Astrocyte of the cerebellum (primary cell): ENCODE measurements at regions not wholly inside any gene's neighbourhood (a gene's known extent, or its start where the extent isn't known, plus 50 kb on each side); places are given as distances from the start of the nearest gene placed in this dataset.

Experiments
- DNase-seq: peaks from one replicate; pipeline ENCODE4 v3.0.0-alpha.2; 2011; ENCODE audit warnings: low read depth
- H3K4me3 ChIP-seq: 2 replicates; pipeline ENCODE4 v1.5.1; 2011; ENCODE audit warnings: mild to moderate bottlenecking, low read depth, low read length, moderate library complexity
- in situ Hi-C: cut with HindIII; loops from 2 replicates; pipeline ENCODE4 v1.10.0; 2017; ENCODE audit warnings: low sequenced_read_pairs
- TF ChIP-seq, protein P1 (sequence below): IDR thresholded peaks from 2 replicates; pipeline ENCODE4 v1.5.1; 2012; ENCODE audit warnings: low read length, low read depth, moderate library complexity, mild to moderate bottlenecking; ENCODE audit errors: missing control alignments

DNA sequence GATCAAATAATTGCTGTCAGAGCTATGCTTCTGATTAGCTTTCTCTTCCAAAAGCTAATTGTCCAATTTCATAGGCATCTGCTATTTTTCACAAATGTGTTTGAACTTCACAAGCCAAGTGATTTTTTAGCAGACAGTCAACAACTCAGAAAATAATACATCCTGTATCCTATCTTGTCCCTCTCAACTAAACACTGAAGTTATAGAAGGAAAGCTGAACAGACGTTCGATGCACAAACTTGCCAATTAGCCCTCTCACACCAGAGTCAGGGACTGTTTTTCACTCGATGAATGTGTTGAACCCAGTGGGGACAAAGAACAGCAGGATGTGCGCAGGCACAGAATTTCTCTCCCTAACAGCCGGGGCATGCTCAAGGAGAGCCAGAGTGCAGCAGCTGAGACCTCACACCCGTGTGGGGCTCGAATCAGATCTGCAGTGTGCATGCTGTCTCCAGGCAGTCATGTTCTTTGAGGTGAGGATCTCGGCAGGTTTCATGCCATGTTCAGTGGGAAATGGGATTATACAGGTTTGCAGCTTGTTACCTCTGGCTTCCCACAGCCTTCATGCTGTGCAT is 246.7 kb upstream of the SDK2 start:
- TF ChIP-seq, protein P1, sequence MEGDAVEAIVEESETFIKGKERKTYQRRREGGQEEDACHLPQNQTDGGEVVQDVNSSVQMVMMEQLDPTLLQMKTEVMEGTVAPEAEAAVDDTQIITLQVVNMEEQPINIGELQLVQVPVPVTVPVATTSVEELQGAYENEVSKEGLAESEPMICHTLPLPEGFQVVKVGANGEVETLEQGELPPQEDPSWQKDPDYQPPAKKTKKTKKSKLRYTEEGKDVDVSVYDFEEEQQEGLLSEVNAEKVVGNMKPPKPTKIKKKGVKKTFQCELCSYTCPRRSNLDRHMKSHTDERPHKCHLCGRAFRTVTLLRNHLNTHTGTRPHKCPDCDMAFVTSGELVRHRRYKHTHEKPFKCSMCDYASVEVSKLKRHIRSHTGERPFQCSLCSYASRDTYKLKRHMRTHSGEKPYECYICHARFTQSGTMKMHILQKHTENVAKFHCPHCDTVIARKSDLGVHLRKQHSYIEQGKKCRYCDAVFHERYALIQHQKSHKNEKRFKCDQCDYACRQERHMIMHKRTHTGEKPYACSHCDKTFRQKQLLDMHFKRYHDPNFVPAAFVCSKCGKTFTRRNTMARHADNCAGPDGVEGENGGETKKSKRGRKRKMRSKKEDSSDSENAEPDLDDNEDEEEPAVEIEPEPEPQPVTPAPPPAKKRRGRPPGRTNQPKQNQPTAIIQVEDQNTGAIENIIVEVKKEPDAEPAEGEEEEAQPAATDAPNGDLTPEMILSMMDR: no peak
- in situ Hi-C loops: no loop called here
- DNase-seq: no peak
- H3K4me3 ChIP-seq: no peak overlapping the region

DNA sequence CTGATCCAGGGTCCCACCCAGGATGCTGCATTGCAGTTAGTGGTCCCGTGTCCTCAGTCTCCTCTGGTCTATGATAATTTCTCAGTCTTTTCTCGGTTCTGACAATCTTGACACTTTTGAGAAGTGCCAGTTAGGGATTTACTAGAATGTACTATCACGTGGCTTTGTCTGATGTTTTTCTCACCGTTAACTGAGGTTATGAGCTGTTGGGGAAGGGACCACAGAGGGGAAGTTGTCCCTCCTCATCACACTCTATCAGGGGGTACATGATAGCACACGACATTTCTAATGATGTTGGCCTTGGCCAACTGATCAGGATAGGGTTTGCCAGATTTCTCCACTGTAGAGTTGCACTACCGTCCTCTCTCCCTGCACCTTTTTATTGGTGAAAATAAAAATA is 250.9 kb upstream of the SDK2 start:
- TF ChIP-seq, protein P1: no peak
- no peak for DNase-seq
- in situ Hi-C loops: no loop called here
- no peak overlapping the region for H3K4me3 ChIP-seq

DNA sequence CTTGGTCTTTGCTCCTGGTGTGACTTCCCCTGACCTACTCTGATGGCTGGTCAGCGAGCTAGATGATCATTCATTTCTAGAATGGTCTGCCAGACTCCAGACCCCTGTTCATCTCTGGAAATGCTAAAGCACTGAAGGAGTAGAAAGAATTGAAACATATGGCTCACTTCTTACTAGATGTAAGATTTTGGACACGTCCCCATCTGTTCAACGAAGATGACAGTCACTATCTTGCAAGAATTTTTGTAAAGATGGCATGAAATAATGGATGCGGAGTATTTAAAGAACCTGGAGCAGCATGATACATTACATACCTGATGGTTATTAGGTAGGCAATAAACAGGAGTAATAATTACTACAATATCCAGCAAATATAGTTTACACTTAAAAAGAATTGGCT is 252.7 kb upstream of the SDK2 start:
- H3K4me3 ChIP-seq: no peak overlapping the region
- DNase-seq: no peak
- in situ Hi-C loops: no loop called here
- TF ChIP-seq, protein P1: no peak

DNA sequence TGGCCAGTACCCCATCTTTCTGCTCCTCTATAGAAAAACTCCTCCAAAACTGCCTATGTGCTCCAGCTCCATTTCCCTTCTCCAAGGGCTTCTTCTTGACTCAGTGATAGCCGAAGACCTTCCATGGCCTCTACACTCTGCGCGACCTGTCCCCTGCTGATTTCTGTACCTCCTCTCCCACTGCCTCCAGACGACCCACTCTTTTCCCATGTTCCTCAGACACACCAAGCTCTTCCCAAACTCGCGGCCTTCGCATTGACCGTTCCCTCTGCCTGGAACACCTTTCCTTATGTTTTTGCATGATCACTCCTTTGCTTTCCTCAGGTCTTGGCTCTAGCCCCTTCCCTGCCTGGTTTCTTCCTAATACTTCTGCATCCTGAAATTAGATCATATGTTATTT is 255.6 kb upstream of the SDK2 start:
- in situ Hi-C loops: no loop called here
- no peak overlapping the region for H3K4me3 ChIP-seq
- DNase-seq: no peak
- TF ChIP-seq, protein P1: no peak

DNA sequence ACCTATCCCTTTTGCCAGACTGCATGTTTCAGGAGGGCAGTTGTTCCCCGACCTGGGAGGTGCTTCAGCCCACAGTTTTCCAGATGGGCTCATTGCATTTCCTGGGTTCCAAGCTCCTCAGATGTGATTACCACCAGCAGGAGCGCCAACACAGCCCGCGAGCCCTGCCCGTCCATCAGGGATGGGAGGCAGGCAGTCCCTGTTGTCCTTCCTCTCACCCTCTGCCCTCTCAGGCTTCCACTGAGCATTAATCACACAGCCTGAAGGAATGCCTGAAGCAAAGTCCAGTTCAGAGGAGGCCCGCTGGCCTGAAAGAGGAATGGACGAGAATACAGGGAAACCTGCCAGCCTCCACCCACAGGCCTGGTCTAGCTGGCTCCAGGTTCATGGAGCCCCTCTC is 256.3 kb upstream of the SDK2 start:
- in situ Hi-C loops: no loop called here
- TF ChIP-seq, protein P1: no peak
- no peak for DNase-seq
- no peak overlapping the region for H3K4me3 ChIP-seq

DNA sequence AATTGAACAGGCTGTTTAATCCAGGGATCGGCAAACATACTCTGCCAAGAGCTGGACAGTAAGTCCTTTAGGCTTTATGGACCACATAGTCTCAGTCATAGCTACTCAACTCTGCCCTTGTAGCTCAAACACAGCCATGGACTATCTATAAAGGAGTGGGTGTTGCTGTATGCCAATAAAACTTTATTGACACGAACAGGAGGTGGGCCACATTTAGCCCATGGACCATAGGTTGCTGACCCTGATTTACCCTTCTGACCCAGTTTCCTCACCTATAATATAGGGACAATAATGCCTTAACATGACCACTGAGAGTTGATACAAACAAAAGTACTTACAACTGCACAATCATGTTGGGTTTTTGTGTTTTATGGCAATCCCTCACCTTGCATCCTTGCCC is 257.0 kb upstream of the SDK2 start:
- DNase-seq: no peak
- H3K4me3 ChIP-seq: no peak overlapping the region
- in situ Hi-C loops: no loop called here
- TF ChIP-seq, protein P1: no peak
